Activated CD8-positive, alpha-beta T cell treated with anti-CD3 and anti-CD28 coated beads, Interleukin-2, amount 10 ng/mL, durations not matched to agents 7 days and 5 days (primary cell): ENCODE measurements at regions not wholly inside any gene's neighbourhood (a gene's known extent, or its start where the extent isn't known, plus 50 kb on each side); places are given as distances from the start of the nearest gene placed in this dataset.
A peak's percentile ranks its signal among the peaks of the same experiment; 100 is the strongest.
"Not testable (repeated sequence)": the region's sequence is repeated elsewhere in the genome, so short reads cannot be mapped to it uniquely, and the experiment has no call there.

Experiments used
- ATAC-seq: fragments of 150-1000 bp; cut with Tn5 transposase; one replicate; pipeline ENCODE4 v1.10.0; 2021; ENCODE audit warnings: moderate library complexity
- CTCF ChIA-PET: fragments of 350-600 bp; sonication (Branson Sonifier 250); formaldehyde crosslinking; loops from one replicate; lab custom pipeline; 2021; ENCODE audit warnings: antibody characterized with exemption; lab: Charles Lee
- POLR2A ChIA-PET: fragments of 350-600 bp; sonication (Branson Sonifier 250); formaldehyde crosslinking; loops from one replicate; lab custom pipeline; 2021; ENCODE audit warnings: antibody characterized with exemption; lab: Charles Lee
- DNase-seq: peaks from one replicate; pipeline ENCODE4 v3.0.0-alpha.2; 2020
- H3K27ac Mint-ChIP-seq: one replicate; pipeline ENCODE4 v1.8.0; 2021; ENCODE audit warnings: mild to moderate bottlenecking, mixed read lengths
- H3K27me3 Mint-ChIP-seq: one replicate; pipeline ENCODE4 v1.8.0; 2021; ENCODE audit warnings: low read depth, mixed read lengths
- H3K36me3 Mint-ChIP-seq: one replicate; pipeline ENCODE4 v1.8.0; 2021; ENCODE audit warnings: low read depth, mixed read lengths
- H3K4me1 Mint-ChIP-seq: one replicate; pipeline ENCODE4 v1.8.0; 2021; ENCODE audit warnings: low read depth, mixed read lengths
- H3K4me3 Mint-ChIP-seq: one replicate; pipeline ENCODE4 v1.8.0; 2021; ENCODE audit warnings: mild to moderate bottlenecking, mixed read lengths
- H3K9me3 Mint-ChIP-seq: one replicate; pipeline ENCODE4 v1.8.0; 2022; ENCODE audit warnings: mixed read lengths; ENCODE audit not compliant: insufficient read depth

GRCh38 chr3:34449305-34449704 is 650.9 kb downstream of the PDCD6IP start:
- H3K4me1 Mint-ChIP-seq = no peaks in the 10 kb centered on the region
- POLR2A ChIA-PET = no interaction called here
- CTCF ChIA-PET = no interaction called here

GRCh38 chr3:34463414-34463813 is 665.0 kb downstream of the PDCD6IP start:
- ChIA-PET POLR2A (no interaction called here), CTCF (no interaction called here)
- H3K9me3 Mint-ChIP-seq = peaks cover 17% of the 10 kb centered on the region
- H3K27ac Mint-ChIP-seq = no peak overlapping the region
- ATAC-seq (no peak), DNase-seq (no peak)
- H3K4me3 Mint-ChIP-seq = no peak overlapping the region
- H3K4me1 Mint-ChIP-seq = no peaks in the 10 kb centered on the region
- H3K27me3 Mint-ChIP-seq = no peaks in the 10 kb centered on the region
- H3K36me3 Mint-ChIP-seq = no peaks in the 10 kb centered on the region

More at GRCh38 chr3:34449305-34449704, 650.9 kb downstream of the PDCD6IP start:
- Mint-ChIP-seq H3K4me3 (no peak overlapping the region), H3K36me3 (no peaks in the 10 kb centered on the region), H3K27me3 (no peaks in the 10 kb centered on the region), H3K9me3 (peaks cover 25% of the 10 kb centered on the region), H3K27ac (no peak overlapping the region)
- DNase-seq = no peak
- no peak for ATAC-seq

DNA sequence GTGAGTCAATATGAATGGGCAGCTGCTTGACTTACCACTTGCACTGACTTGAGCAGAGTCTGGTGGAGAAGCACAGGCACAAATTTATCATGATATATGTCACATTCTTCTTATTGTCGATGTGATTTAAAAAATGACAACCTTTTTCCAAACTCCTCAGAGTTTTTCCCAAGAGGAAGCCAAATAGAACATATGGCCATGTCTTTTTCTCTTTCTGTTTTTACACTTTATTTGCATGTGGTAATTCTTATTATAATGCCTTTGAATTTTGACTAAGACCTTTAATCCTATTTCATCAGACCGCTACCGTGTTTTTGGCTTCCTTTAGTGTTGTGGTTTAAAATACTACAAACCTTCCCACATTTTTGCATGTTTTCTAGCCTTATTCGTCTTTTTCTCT is 666.2 kb downstream of the PDCD6IP start:
- Mint-ChIP-seq H3K36me3 (no peaks in the 10 kb centered on the region), H3K9me3 (peaks cover 7% of the 10 kb centered on the region), H3K4me1 (no peaks in the 10 kb centered on the region), H3K4me3 (no peak overlapping the region), H3K27me3 (no peaks in the 10 kb centered on the region), H3K27ac (no peak overlapping the region)
- ATAC-seq = no peak
- ChIA-PET CTCF (no interaction called here), POLR2A (no interaction called here)
- DNase-seq = no peak

- no peak for DNase-seq
- H3K27me3 Mint-ChIP-seq = no peaks in the 10 kb centered on the region
- H3K9me3 Mint-ChIP-seq = no peaks in the 10 kb centered on the region
- ChIA-PET POLR2A (no interaction called here), CTCF (no interaction called here)
- H3K27ac Mint-ChIP-seq = no peak overlapping the region
- no peak overlapping the region for H3K4me3 Mint-ChIP-seq
- no peaks in the 10 kb centered on the region for H3K36me3 Mint-ChIP-seq
- H3K4me1 Mint-ChIP-seq = no peaks in the 10 kb centered on the region
- no peak for ATAC-seq
Observed at GRCh38 chr3:34475851-34476250, 677.4 kb downstream of the PDCD6IP start.

- no peak for ATAC-seq
- no peak for DNase-seq
- CTCF ChIA-PET = no interaction called here
- POLR2A ChIA-PET = no interaction called here
- no peak overlapping the region for H3K27ac Mint-ChIP-seq
- H3K4me3 Mint-ChIP-seq = peak overlapping the region; percentile 38
- no peaks in the 10 kb centered on the region for H3K27me3 Mint-ChIP-seq
- H3K4me1 Mint-ChIP-seq = no peaks in the 10 kb centered on the region
- no peaks in the 10 kb centered on the region for H3K9me3 Mint-ChIP-seq
- no peaks in the 10 kb centered on the region for H3K36me3 Mint-ChIP-seq
Observed at GRCh38 chr3:34483311-34483887, 685.0 kb downstream of the PDCD6IP start.

DNA sequence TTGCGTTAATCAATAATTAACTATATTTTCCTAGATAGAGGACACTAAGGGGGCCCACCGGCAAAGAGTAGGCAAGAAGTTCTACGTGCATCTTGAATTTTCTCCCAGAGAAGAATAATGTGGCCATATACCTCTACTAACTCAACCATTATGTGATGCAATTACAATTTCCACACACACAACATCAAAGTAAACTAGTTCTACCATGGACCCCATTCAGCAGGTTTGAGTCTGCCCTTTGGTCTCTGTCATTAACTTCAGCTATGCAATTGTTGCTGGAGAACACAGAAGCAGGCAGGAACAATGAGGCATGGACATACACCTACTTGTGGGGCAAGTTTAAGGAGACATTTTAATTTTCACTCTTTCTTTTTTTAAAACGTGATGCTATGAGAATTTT is 705.9 kb downstream of the PDCD6IP start:
- CTCF ChIA-PET = no interaction called here
- no peak for ATAC-seq
- no peaks in the 10 kb centered on the region for H3K4me1 Mint-ChIP-seq

GRCh38 chr3:34504775-34505174 is 706.3 kb downstream of the PDCD6IP start:
- no peak overlapping the region for H3K4me3 Mint-ChIP-seq
- CTCF ChIA-PET = no interaction called here

More for the DNA sequence above, 705.9 kb downstream of the PDCD6IP start:
- H3K36me3 Mint-ChIP-seq = no peaks in the 10 kb centered on the region
- H3K27me3 Mint-ChIP-seq = no peaks in the 10 kb centered on the region
- no peak for DNase-seq
- H3K27ac Mint-ChIP-seq = no peak overlapping the region
- POLR2A ChIA-PET = no interaction called here
- no peak overlapping the region for H3K4me3 Mint-ChIP-seq
- H3K9me3 Mint-ChIP-seq = no peaks in the 10 kb centered on the region

GRCh38 chr3:34508732-34509131 is 710.3 kb downstream of the PDCD6IP start:
- Mint-ChIP-seq H3K27ac (no peak overlapping the region), H3K9me3 (no peaks in the 10 kb centered on the region), H3K36me3 (no peaks in the 10 kb centered on the region), H3K4me1 (no peaks in the 10 kb centered on the region), H3K27me3 (no peaks in the 10 kb centered on the region), H3K4me3 (no peak overlapping the region)
- CTCF ChIA-PET = no interaction called here
- DNase-seq = no peak
- POLR2A ChIA-PET = no interaction called here
- ATAC-seq = no peak

More at GRCh38 chr3:34504775-34505174, 706.3 kb downstream of the PDCD6IP start:
- Mint-ChIP-seq H3K27ac (no peak overlapping the region), H3K4me1 (no peaks in the 10 kb centered on the region), H3K27me3 (no peaks in the 10 kb centered on the region), H3K36me3 (no peaks in the 10 kb centered on the region), H3K9me3 (no peaks in the 10 kb centered on the region)
- no peak for DNase-seq
- POLR2A ChIA-PET = no interaction called here
- no peak for ATAC-seq

GRCh38 chr3:34511891-34512290 is 713.5 kb downstream of the PDCD6IP start:
- ATAC-seq = no peak
- no peak for DNase-seq
- no peaks in the 10 kb centered on the region for H3K4me1 Mint-ChIP-seq
- POLR2A ChIA-PET = no interaction called here
- CTCF ChIA-PET = no interaction called here
- no peak overlapping the region for H3K27ac Mint-ChIP-seq
- no peaks in the 10 kb centered on the region for H3K27me3 Mint-ChIP-seq
- H3K36me3 Mint-ChIP-seq = no peaks in the 10 kb centered on the region
- H3K4me3 Mint-ChIP-seq = no peak overlapping the region
- no peaks in the 10 kb centered on the region for H3K9me3 Mint-ChIP-seq

DNA sequence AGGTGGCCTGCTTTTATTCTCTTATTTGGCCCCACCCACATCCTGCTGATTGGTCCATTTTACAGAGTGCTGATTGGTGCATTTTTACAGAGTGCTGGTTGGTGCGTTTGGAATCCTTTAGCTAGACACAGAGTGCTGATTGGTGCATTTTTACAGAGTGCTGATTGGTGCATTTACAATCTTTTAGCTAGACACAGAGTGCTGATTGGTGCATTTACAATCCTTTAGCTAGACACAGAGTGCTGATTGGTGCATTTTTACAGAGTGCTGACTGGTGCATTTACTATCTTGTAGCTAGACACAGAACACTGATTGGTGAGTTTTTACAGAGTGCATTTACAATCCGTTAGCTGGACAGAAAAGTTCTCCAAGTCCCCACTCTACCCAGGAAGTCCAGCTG is 720.6 kb downstream of the PDCD6IP start:
- CTCF ChIA-PET, H3K4me1 Mint-ChIP-seq, H3K4me3 Mint-ChIP-seq, ATAC-seq, POLR2A ChIA-PET, H3K27me3 Mint-ChIP-seq, DNase-seq, H3K27ac Mint-ChIP-seq, H3K36me3 Mint-ChIP-seq: not testable (repeated sequence)
- H3K9me3 Mint-ChIP-seq = peaks cover 13% of the 10 kb centered on the region

DNA sequence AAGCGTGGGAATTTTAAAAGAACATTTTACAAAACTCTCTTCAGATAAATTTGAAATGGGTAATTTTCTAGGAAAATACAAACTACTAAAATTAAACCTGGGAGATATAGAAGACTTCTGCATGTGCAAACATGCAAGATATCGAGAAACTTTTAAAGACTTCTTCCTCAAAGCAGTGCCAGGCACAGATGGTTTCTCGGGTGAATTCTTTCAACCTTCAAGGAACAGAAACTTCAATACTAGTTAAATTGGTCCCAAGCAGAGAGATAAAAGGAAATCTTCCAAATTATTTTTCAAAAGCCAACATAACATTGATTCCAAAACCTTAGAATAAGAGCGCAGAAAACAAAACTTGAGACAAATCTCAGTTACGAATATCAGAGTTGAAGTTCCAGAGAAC is 732.7 kb downstream of the PDCD6IP start:
- Mint-ChIP-seq H3K27me3 (no peaks in the 10 kb centered on the region), H3K9me3 (no peaks in the 10 kb centered on the region), H3K4me3 (no peak overlapping the region), H3K27ac (no peak overlapping the region), H3K36me3 (no peaks in the 10 kb centered on the region), H3K4me1 (no peaks in the 10 kb centered on the region)
- DNase-seq (no peak), ATAC-seq (no peak)
- CTCF ChIA-PET = no interaction called here
- POLR2A ChIA-PET = no interaction called here

GRCh38 chr3:34533451-34533850 is 735.0 kb downstream of the PDCD6IP start:
- POLR2A ChIA-PET = no interaction called here
- no peaks in the 10 kb centered on the region for H3K27me3 Mint-ChIP-seq

DNA sequence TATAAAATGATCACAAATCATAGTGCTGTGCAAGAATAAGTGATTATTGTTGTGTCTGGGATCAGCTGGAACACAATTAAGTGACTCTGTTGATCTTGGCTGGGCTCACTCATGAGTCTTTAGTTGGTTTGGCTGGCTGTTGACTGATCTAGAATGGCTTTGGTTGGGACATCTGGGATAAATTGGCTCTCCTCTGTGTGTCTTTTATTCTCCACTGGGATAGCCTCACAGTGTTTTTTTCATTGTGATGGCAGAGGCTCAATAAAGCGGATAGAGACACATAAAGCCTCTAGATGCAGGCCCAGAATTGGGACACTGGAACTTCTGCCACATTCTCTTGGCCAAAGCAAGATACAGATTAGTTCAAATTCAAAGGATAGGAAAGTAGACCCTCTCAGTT is 735.6 kb downstream of the PDCD6IP start:
- Mint-ChIP-seq H3K4me3 (no peak overlapping the region), H3K9me3 (no peaks in the 10 kb centered on the region), H3K27me3 (no peaks in the 10 kb centered on the region), H3K4me1 (no peaks in the 10 kb centered on the region), H3K27ac (no peak overlapping the region), H3K36me3 (no peaks in the 10 kb centered on the region)
- ChIA-PET POLR2A (no interaction called here), CTCF (no interaction called here)
- DNase-seq = no peak
- ATAC-seq = no peak

More at GRCh38 chr3:34533451-34533850, 735.0 kb downstream of the PDCD6IP start:
- ATAC-seq (no peak), DNase-seq (no peak)
- no peak overlapping the region for H3K27ac Mint-ChIP-seq
- CTCF ChIA-PET = no interaction called here
- no peak overlapping the region for H3K4me3 Mint-ChIP-seq
- no peaks in the 10 kb centered on the region for H3K4me1 Mint-ChIP-seq
- no peaks in the 10 kb centered on the region for H3K9me3 Mint-ChIP-seq
- H3K36me3 Mint-ChIP-seq = no peaks in the 10 kb centered on the region
